Spleen (tissue), 11 donors: ENCODE measurements at regions not wholly inside any gene's neighbourhood (a gene's known extent, or its start where the extent isn't known, plus 50 kb on each side); places are given as distances from the start of the nearest gene placed in this dataset.
"Not testable (repeated sequence)": the region's sequence is repeated elsewhere in the genome, so short reads cannot be mapped to it uniquely, and the experiment has no call there.

Source experiments
- DNase-seq: peaks from one replicate; pipeline ENCODE4 v3.0.0-alpha.2; 2020
- H3K27ac ChIP-seq, 8 donors: fragments of 200-600 bp; sonication (generic) in 7 of 8; 1 replicate in 4 of 8; 2 replicates in 4 of 8; pipeline versions ENCODE4 v1.5.0 to v1.8.0; 2016 to 2021; ENCODE audit warnings: inconsistent platforms in 4 of 8, mild to moderate bottlenecking in 4 of 8, moderate library complexity in 1 of 8
- H3K27me3 ChIP-seq, 7 donors: fragments of 200-600 bp; sonication (generic) in 6 of 7; replicated peaks in 1 of 7; 1 replicate in 4 of 7; 2 replicates in 3 of 7; pipeline versions ENCODE4 v1.5.0 to v1.8.0; 2016 to 2021; ENCODE audit warnings: inconsistent platforms in 3 of 7, mild to moderate bottlenecking in 1 of 7
- H3K36me3 ChIP-seq, 6 donors: fragments of 200-600 bp; sonication (generic) in 5 of 6; 1 replicate in 4 of 6; 2 replicates in 2 of 6; pipeline versions ENCODE4 v1.5.0 to v1.8.0; 2016 to 2021; ENCODE audit warnings: inconsistent platforms in 2 of 6
- H3K4me1 ChIP-seq, 6 donors: fragments of 200-600 bp; sonication (generic) in 5 of 6; 1 replicate in 3 of 6; 2 replicates in 3 of 6; pipeline versions ENCODE4 v1.5.0 to v1.8.0; 2016 to 2021; ENCODE audit warnings: inconsistent platforms in 3 of 6
- H3K4me3 ChIP-seq, 8 donors: fragments of 200-600 bp; sonication (generic) in 7 of 8; 1 replicate in 4 of 8; 2 replicates in 4 of 8; pipeline versions ENCODE4 v1.5.0 to v1.8.0; 2016 to 2021; ENCODE audit warnings: inconsistent platforms in 4 of 8, mild to moderate bottlenecking in 4 of 8, moderate library complexity in 2 of 8
- H3K9me3 ChIP-seq, 8 donors: fragments of 200-600 bp; sonication (generic) in 7 of 8; 1 replicate in 4 of 8; 2 replicates in 4 of 8; pipeline versions ENCODE4 v1.5.0 to v1.8.0; 2016 to 2021; ENCODE audit warnings: inconsistent platforms in 4 of 8
- CTCF ChIP-seq, 11 experiments: fragments of 200-600 bp in 7 of 11; fragments of 450-650 bp in 4 of 11; sonication (generic) in 4 of 11; IDR thresholded peaks in 8 of 11; conservative IDR thresholded peaks in 3 of 11; 1 replicate in 7 of 11; 2 replicates in 4 of 11; pipeline versions ENCODE4 v1.4.0 to v1.8.0; 2016 to 2021; ENCODE audit warnings: antibody characterized with exemption in 11 of 11, inconsistent platforms in 4 of 11, mild to moderate bottlenecking in 1 of 11
- POLR2A ChIP-seq, 3 donors: fragments of 450-650 bp; IDR thresholded peaks; one replicate each; pipeline ENCODE4 v1.5.1; 2017; ENCODE audit warnings: antibody characterized with exemption in 3 of 3, mild to moderate bottlenecking in 1 of 3
- POLR2AphosphoS5 ChIP-seq, 3 donors: sonication (generic); formaldehyde crosslinking; IDR thresholded peaks; one replicate each; pipeline ENCODE4 v1.5.1; 2017; ENCODE audit warnings: antibody characterized with exemption in 3 of 3
- WGBS, 5 donors: extraction: QIAGEN DNeasy Blood & Tissue Kit in 3 of 5; methylation state at CpG; one replicate each; pipeline versions ENCODE4 v1.1.5 to v1.1.7; 2013 to 2018; 5-methylcytosine and 5-hydroxymethylcytosine counted together
- intact Hi-C: fragments of 100-400 bp; cut with DNase I; formaldehyde crosslinking; loops from one replicate; pipeline ENCODE4 v1.15.0; 2023; ENCODE audit warnings: low total_unique reads
- donor health status: healthy with polysubstance abuse.
- donor health status: DM: no; HTN: no; CAD: no; lungs with moderate emphysema.
- donor health status: DM: no; HTN: no; CAD: no.
- donor health status: Bipolar disorder and iron deficiency.
- donor health status: healthy.
- donor health status: DM: no; HTN: no; CAD: no.
- donor health status: DM: yes; HTN: yes; CAD: no.

DNA sequence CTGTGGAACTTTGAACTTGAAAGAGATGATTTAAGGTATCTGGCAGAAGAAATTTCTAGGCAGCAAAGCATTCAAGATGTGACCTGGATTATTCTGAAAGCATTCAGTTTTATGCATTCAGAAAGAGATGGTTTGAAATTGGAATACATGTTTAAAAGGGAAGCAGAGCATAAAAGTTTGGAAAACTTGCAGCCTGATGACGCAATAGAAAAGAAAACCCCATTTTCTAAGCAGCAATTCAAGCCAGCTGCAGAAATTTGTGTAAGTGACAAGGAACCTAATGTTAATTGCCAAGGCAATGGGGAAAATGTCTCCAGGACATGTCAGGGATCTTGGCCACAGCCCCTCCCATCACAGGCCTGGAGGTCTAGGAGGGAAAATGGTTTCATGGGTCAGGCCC is 354.0 kb downstream of the ZNF326 start:
- 88 to 98% (median 94%) methylated on average over 1 of the region's 1 CpG for WGBS, 5 donors
- H3K27ac ChIP-seq, result no peak overlapping the region
- no peaks in the 10 kb centered on the region for H3K4me1 ChIP-seq
- TF ChIP-seq CTCF (IDR thresholded peaks at IDR 0.05 in 8 of 11, conservative IDR thresholded peaks at IDR 0.05 in 3 of 11) (no peak), POLR2A (IDR thresholded peaks at IDR 0.05) (no peak), POLR2AphosphoS5 (IDR thresholded peaks at IDR 0.05) (no peak)
- no peaks in the 10 kb centered on the region for H3K36me3 ChIP-seq
- H3K27me3 ChIP-seq, result no peaks in the 10 kb centered on the region
- intact Hi-C loops, result no loop called here
- H3K9me3 ChIP-seq, result peaks cover 0 to 26% (median 21%) of the 10 kb centered on the region in 8 donors
- no peak for DNase-seq
- no peak overlapping the region for H3K4me3 ChIP-seq

- H3K36me3 ChIP-seq, H3K27me3 ChIP-seq, H3K4me1 ChIP-seq, H3K4me3 ChIP-seq, intact Hi-C loops, DNase-seq, H3K27ac ChIP-seq: not testable (repeated sequence)
- 93 to 94% (median 93%) methylated on average over 2 of the region's 2 CpGs for WGBS, 5 donors
- H3K9me3 ChIP-seq, result peaks cover 0 to 26% (median 21%) of the 10 kb centered on the region in 8 donors
Observed at GRCh38 chr1:90348459-90348858, 353.5 kb downstream of the ZNF326 start.

DNA sequence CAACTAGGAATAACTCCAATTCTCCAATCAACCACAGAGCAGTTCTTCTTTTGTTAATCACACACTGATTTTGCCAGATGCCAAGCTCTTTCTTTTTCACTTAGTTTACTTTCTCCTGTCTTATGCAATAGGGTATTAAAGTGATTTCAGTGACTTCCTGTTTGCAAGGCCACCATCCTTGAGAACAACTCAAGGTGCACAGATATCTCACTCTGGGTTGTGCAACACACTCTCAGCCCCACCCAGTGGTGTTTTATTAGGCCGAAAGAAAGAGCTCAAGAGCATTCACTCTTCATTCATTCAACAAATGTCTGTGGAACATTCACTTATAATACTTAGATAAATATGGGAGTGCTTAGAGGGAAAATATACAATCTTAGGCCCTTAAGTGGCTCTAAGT is 352.5 kb downstream of the ZNF326 start:
- H3K27me3 ChIP-seq, result no peaks in the 10 kb centered on the region
- H3K4me3 ChIP-seq, result no peak overlapping the region
- DNase-seq, result no peak
- TF ChIP-seq POLR2AphosphoS5 (IDR thresholded peaks at IDR 0.05) (no peak), POLR2A (IDR thresholded peaks at IDR 0.05) (no peak), CTCF (IDR thresholded peaks at IDR 0.05 in 8 of 11, conservative IDR thresholded peaks at IDR 0.05 in 3 of 11) (no peak)
- H3K9me3 ChIP-seq, result peaks cover 0 to 26% (median 21%) of the 10 kb centered on the region in 8 donors
- H3K36me3 ChIP-seq, result no peaks in the 10 kb centered on the region
- WGBS, 5 donors, result 64 to 93% (median 69%) methylated on average over 1 of the region's 1 CpG
- no peak overlapping the region for H3K27ac ChIP-seq
- intact Hi-C loops, result no loop called here
- no peaks in the 10 kb centered on the region for H3K4me1 ChIP-seq

DNA sequence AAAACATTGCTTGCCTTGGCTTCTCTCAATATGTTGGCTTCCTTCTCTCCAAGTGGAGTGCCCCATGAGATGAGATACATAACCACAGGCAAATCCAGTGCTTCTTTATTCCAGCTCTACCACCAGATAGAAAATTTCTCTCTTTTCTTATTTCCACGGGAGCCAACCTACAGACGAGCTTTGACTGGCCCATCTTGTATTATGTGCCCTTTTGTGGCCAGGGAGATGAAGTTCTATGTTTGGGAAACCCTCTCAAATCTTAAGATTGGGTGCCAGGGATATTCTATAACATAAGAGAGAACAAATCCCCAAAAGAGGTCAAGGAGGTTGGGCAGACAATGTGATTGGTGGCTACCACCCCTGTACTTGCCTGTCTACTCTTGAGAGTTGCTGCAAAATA is 351.8 kb downstream of the ZNF326 start:
- Histone ChIP-seq H3K4me1 (no peaks in the 10 kb centered on the region), H3K27me3 (no peaks in the 10 kb centered on the region), H3K27ac (no peak overlapping the region), H3K4me3 (no peak overlapping the region), H3K36me3 (no peaks in the 10 kb centered on the region), H3K9me3 (peaks cover 0 to 26% (median 21%) of the 10 kb centered on the region in 8 donors)
- no peak for TF ChIP-seq POLR2AphosphoS5 (IDR thresholded peaks at IDR 0.05)
- TF ChIP-seq CTCF (IDR thresholded peaks at IDR 0.05 in 8 of 11, conservative IDR thresholded peaks at IDR 0.05 in 3 of 11), result no peak
- no peak for TF ChIP-seq POLR2A (IDR thresholded peaks at IDR 0.05)
- intact Hi-C loops, result no loop called here
- no peak for DNase-seq
- 73 to 94% (median 87%) methylated on average over 2 of the region's 2 CpGs for WGBS, 5 donors

- intact Hi-C loops, result no loop called here
- DNase-seq, result no peak
- Histone ChIP-seq H3K9me3 (peaks cover 0 to 26% (median 21%) of the 10 kb centered on the region in 8 donors), H3K36me3 (no peaks in the 10 kb centered on the region), H3K27ac (no peak overlapping the region), H3K4me1 (no peaks in the 10 kb centered on the region), H3K27me3 (no peaks in the 10 kb centered on the region), H3K4me3 (no peak overlapping the region)
- no peak for TF ChIP-seq CTCF (IDR thresholded peaks at IDR 0.05 in 8 of 11, conservative IDR thresholded peaks at IDR 0.05 in 3 of 11)
- TF ChIP-seq POLR2A (IDR thresholded peaks at IDR 0.05), result no peak
- TF ChIP-seq POLR2AphosphoS5 (IDR thresholded peaks at IDR 0.05), result no peak
- 78 to 91% (median 87%) methylated on average over 1 of the region's 1 CpG for WGBS, 5 donors
Observed at GRCh38 chr1:90346349-90346748, 351.4 kb downstream of the ZNF326 start.
